ENCODE measurements at regions not wholly inside any gene's neighbourhood (a gene's known extent, or its start where the extent isn't known, plus 50 kb on each side); places are given as distances from the start of the nearest gene placed in this dataset.
"Not testable (repeated sequence)": the region's sequence is repeated elsewhere in the genome, so short reads cannot be mapped to it uniquely, and the experiment has no call there.

- DNase-seq: no peak
- in situ Hi-C loops (cut with HindIII; ENCODE audit: low pct_ligation_motif_present, low pct_unique_long_range_greater_than_20kb, low sequenced_read_pairs): no loop called here
Measured at GRCh38 chr16:59124056-59124455, 389.9 kb upstream of the GOT2 start.

GRCh38 chr16:59123479-59123878 lies 389.4 kb upstream of the GOT2 start:
- in situ Hi-C loops (cut with HindIII; ENCODE audit: low pct_ligation_motif_present, low pct_unique_long_range_greater_than_20kb, low sequenced_read_pairs): no loop called here

GRCh38 chr16:59122262-59122537 lies 388.1 kb upstream of the GOT2 start:
- in situ Hi-C loops (cut with HindIII; ENCODE audit: low pct_ligation_motif_present, low pct_unique_long_range_greater_than_20kb, low sequenced_read_pairs): no loop called here
- DNase-seq: no peak

More at GRCh38 chr16:59123479-59123878, 389.4 kb upstream of the GOT2 start:
- DNase-seq: no peak

- DNase-seq: no peak
- in situ Hi-C loops (cut with HindIII; ENCODE audit: low pct_ligation_motif_present, low pct_unique_long_range_greater_than_20kb, low sequenced_read_pairs): no loop called here
Measured at GRCh38 chr16:59121411-59122261, 387.5 kb upstream of the GOT2 start.

- DNase-seq: no peak
- in situ Hi-C loops (cut with HindIII; ENCODE audit: low pct_ligation_motif_present, low pct_unique_long_range_greater_than_20kb, low sequenced_read_pairs): no loop called here
Measured at GRCh38 chr16:59116744-59117143, 382.6 kb upstream of the GOT2 start.

GRCh38 chr16:59114790-59115189 lies 380.7 kb upstream of the GOT2 start:
- in situ Hi-C loops (cut with HindIII; ENCODE audit: low pct_ligation_motif_present, low pct_unique_long_range_greater_than_20kb, low sequenced_read_pairs): no loop called here
- DNase-seq: no peak

- DNase-seq: no peak
- in situ Hi-C loops (cut with HindIII; ENCODE audit: low pct_ligation_motif_present, low pct_unique_long_range_greater_than_20kb, low sequenced_read_pairs): no loop called here
Measured at GRCh38 chr16:59113004-59113670, 379.0 kb upstream of the GOT2 start.

- in situ Hi-C loops (cut with HindIII; ENCODE audit: low pct_ligation_motif_present, low pct_unique_long_range_greater_than_20kb, low sequenced_read_pairs): no loop called here
- no peak for DNase-seq
Measured at GRCh38 chr16:59111280-59111679, 377.2 kb upstream of the GOT2 start.

GRCh38 chr16:59108374-59108773 lies 374.3 kb upstream of the GOT2 start:
- no peak for DNase-seq
- in situ Hi-C loops (cut with HindIII; ENCODE audit: low pct_ligation_motif_present, low pct_unique_long_range_greater_than_20kb, low sequenced_read_pairs): no loop called here

GRCh38 chr16:59096682-59097081 lies 362.6 kb upstream of the GOT2 start:
- DNase-seq; in situ Hi-C loops (cut with HindIII; ENCODE audit: low pct_ligation_motif_present, low pct_unique_long_range_greater_than_20kb, low sequenced_read_pairs): not testable (repeated sequence)

- in situ Hi-C loops (cut with HindIII; ENCODE audit: low pct_ligation_motif_present, low pct_unique_long_range_greater_than_20kb, low sequenced_read_pairs): no loop called here
- DNase-seq: no peak
Measured at GRCh38 chr16:59090541-59090940, 356.4 kb upstream of the GOT2 start.

- DNase-seq: no peak
- in situ Hi-C loops (cut with HindIII; ENCODE audit: low pct_ligation_motif_present, low pct_unique_long_range_greater_than_20kb, low sequenced_read_pairs): no loop called here
Measured at GRCh38 chr16:59088431-59088830, 354.3 kb upstream of the GOT2 start.

- in situ Hi-C loops (cut with HindIII; ENCODE audit: low pct_ligation_motif_present, low pct_unique_long_range_greater_than_20kb, low sequenced_read_pairs): no loop called here
- no peak for DNase-seq
Measured at GRCh38 chr16:59087641-59088040, 353.5 kb upstream of the GOT2 start.

- DNase-seq: no peak
- in situ Hi-C loops (cut with HindIII; ENCODE audit: low pct_ligation_motif_present, low pct_unique_long_range_greater_than_20kb, low sequenced_read_pairs): no loop called here
Measured at GRCh38 chr16:59067205-59067604, 333.1 kb upstream of the GOT2 start.

- no peak for DNase-seq
- in situ Hi-C loops (cut with HindIII; ENCODE audit: low pct_ligation_motif_present, low pct_unique_long_range_greater_than_20kb, low sequenced_read_pairs): no loop called here
Measured at GRCh38 chr16:59060207-59060606, 326.1 kb upstream of the GOT2 start.

- DNase-seq: no peak
- in situ Hi-C loops (cut with HindIII; ENCODE audit: low pct_ligation_motif_present, low pct_unique_long_range_greater_than_20kb, low sequenced_read_pairs): no loop called here
Measured at GRCh38 chr16:59058250-59058649, 324.1 kb upstream of the GOT2 start.

- in situ Hi-C loops (cut with HindIII; ENCODE audit: low pct_ligation_motif_present, low pct_unique_long_range_greater_than_20kb, low sequenced_read_pairs): no loop called here
- no peak for DNase-seq
Measured at GRCh38 chr16:59053911-59054310, 319.8 kb upstream of the GOT2 start.

- in situ Hi-C loops (cut with HindIII; ENCODE audit: low pct_ligation_motif_present, low pct_unique_long_range_greater_than_20kb, low sequenced_read_pairs): no loop called here
- DNase-seq: no peak
Measured at GRCh38 chr16:59052231-59052630, 318.1 kb upstream of the GOT2 start.

- in situ Hi-C loops (cut with HindIII; ENCODE audit: low pct_ligation_motif_present, low pct_unique_long_range_greater_than_20kb, low sequenced_read_pairs): no loop called here
- DNase-seq: no peak
Measured at GRCh38 chr16:59048876-59049275, 314.8 kb upstream of the GOT2 start.

GRCh38 chr16:59047114-59047513 lies 313.0 kb upstream of the GOT2 start:
- in situ Hi-C loops (cut with HindIII; ENCODE audit: low pct_ligation_motif_present, low pct_unique_long_range_greater_than_20kb, low sequenced_read_pairs): no loop called here

More at GRCh38 chr16:59047114-59047513, 313.0 kb upstream of the GOT2 start:
- DNase-seq: peak; percentile 22
